ENCODE measurements at regions not wholly inside any gene's neighbourhood (a gene's known extent, or its start where the extent isn't known, plus 50 kb on each side); places are given as distances from the start of the nearest gene placed in this dataset.

DNA sequence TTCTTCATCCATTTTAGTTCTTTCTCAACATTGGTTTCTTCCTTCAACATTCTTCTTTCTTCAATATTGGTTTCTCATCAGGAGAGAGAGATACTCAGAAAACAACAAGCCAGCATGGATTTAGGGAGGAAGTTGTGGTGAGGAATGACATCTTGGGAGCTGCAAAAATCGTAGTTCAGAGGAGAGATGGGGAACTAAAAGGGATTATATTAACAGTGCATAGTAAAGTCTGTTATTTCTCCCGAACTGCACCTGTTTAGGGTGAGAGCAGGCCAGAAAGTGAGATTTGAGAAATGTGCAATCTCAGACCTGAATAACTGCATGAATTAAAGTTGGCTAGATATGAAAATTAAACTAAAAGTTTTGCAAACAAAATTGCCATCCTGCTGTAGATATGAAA is 94.5 kb downstream of the CASP12 start:
- H3K4me3 Mint-ChIP-seq: no peak overlapping the region
- H3K4me3 ChIP-seq (replicated peaks in 1 of 3; ENCODE audit: low read depth in 2 of 3, low read length in 3 of 3): no peak overlapping the region
- no peaks in the 10 kb centered on the region for H3K36me3 Mint-ChIP-seq
- 0% methylated on average over 1 of the region's 2 CpGs for WGBS (ENCODE audit: insufficient coverage)
- H3K79me2 ChIP-seq (ENCODE audit: insufficient read depth, low read length): no peaks in the 10 kb centered on the region
- no peak overlapping the region for H3K9ac ChIP-seq (ENCODE audit: insufficient read depth, low read length, poor library complexity, severe bottlenecking)
- H3K4me1 ChIP-seq (ENCODE audit: control insufficient read depth in 1 of 2, insufficient read depth in 2 of 2, low read length in 2 of 2): peaks cover 9% of the 10 kb centered on the region in 2 donors
- peaks cover 0 to 2% (median 0%) of the 10 kb centered on the region in 7 donors for H3K9me3 Mint-ChIP-seq
- no peak overlapping the region for H2AFZ ChIP-seq (ENCODE audit: insufficient read depth, low read depth, low read length, poor library complexity, severe bottlenecking)
- no peak overlapping the region for H3K27ac Mint-ChIP-seq
- no peak overlapping the region for H3K4me2 ChIP-seq (replicated peaks; ENCODE audit: extremely low read depth, low read length, poor library complexity, severe bottlenecking)
- TF ChIP-seq, protein P1, sequence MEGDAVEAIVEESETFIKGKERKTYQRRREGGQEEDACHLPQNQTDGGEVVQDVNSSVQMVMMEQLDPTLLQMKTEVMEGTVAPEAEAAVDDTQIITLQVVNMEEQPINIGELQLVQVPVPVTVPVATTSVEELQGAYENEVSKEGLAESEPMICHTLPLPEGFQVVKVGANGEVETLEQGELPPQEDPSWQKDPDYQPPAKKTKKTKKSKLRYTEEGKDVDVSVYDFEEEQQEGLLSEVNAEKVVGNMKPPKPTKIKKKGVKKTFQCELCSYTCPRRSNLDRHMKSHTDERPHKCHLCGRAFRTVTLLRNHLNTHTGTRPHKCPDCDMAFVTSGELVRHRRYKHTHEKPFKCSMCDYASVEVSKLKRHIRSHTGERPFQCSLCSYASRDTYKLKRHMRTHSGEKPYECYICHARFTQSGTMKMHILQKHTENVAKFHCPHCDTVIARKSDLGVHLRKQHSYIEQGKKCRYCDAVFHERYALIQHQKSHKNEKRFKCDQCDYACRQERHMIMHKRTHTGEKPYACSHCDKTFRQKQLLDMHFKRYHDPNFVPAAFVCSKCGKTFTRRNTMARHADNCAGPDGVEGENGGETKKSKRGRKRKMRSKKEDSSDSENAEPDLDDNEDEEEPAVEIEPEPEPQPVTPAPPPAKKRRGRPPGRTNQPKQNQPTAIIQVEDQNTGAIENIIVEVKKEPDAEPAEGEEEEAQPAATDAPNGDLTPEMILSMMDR (IDR thresholded peaks at IDR 0.05): no peak
- H3K27me3 ChIP-seq (ENCODE audit: control insufficient read depth in 2 of 2, insufficient read depth in 2 of 2, low read length in 2 of 2): no peaks in the 10 kb centered on the region
- no peaks in the 10 kb centered on the region for H3K9me3 ChIP-seq (replicated peaks in 1 of 2; ENCODE audit: control insufficient read depth in 1 of 2, insufficient read depth in 1 of 2, low read length in 2 of 2)
- H3K4me1 Mint-ChIP-seq: peaks cover 14% of the 10 kb centered on the region
- DNase-seq: no peak
- intact Hi-C loops (cut with micrococcal nuclease): no loop called here
- H3K27ac ChIP-seq (ENCODE audit: low read depth in 1 of 2, low read length in 2 of 2): no peak overlapping the region
- no peaks in the 10 kb centered on the region for H4K20me1 ChIP-seq (ENCODE audit: insufficient read depth, low read length)
- no peaks in the 10 kb centered on the region for H3K36me3 ChIP-seq (replicated peaks in 1 of 2; ENCODE audit: control insufficient read depth in 1 of 2, insufficient read depth in 2 of 2, low read length in 2 of 2)
- H3K27me3 Mint-ChIP-seq (ENCODE audit: low read depth in 3 of 3): peaks cover 0 to 2% (median 0%) of the 10 kb centered on the region in 3 donors

GRCh38 chr11:104799251-104799650 is 99.0 kb downstream of the CASP12 start:
- intact Hi-C loops (cut with micrococcal nuclease): no loop called here
- peak overlapping the region; percentile 10 to 60 for H3K4me3 Mint-ChIP-seq
- 88% methylated on average over 1 of the region's 1 CpG for WGBS (ENCODE audit: insufficient coverage)
- no peaks in the 10 kb centered on the region for H3K36me3 ChIP-seq (replicated peaks in 1 of 2; ENCODE audit: control insufficient read depth in 1 of 2, insufficient read depth in 2 of 2, low read length in 2 of 2)
- peaks cover 0 to 2% of the 10 kb centered on the region in 2 donors for H3K36me3 Mint-ChIP-seq
- no peaks in the 10 kb centered on the region for H4K20me1 ChIP-seq (ENCODE audit: insufficient read depth, low read length)
- peak overlapping the region in 1 of 3 experiments; percentile 66 for H3K4me3 ChIP-seq (replicated peaks in 1 of 3; ENCODE audit: low read depth in 2 of 3, low read length in 3 of 3)
- peaks cover 0 to 8% (median 3%) of the 10 kb centered on the region in 7 donors for H3K9me3 Mint-ChIP-seq
- peaks cover 0 to 4% of the 10 kb centered on the region in 2 donors for H3K9me3 ChIP-seq (replicated peaks in 1 of 2; ENCODE audit: control insufficient read depth in 1 of 2, insufficient read depth in 1 of 2, low read length in 2 of 2)
- no peaks in the 10 kb centered on the region for H3K27me3 ChIP-seq (ENCODE audit: control insufficient read depth in 2 of 2, insufficient read depth in 2 of 2, low read length in 2 of 2)
- H3K79me2 ChIP-seq (ENCODE audit: insufficient read depth, low read length): no peaks in the 10 kb centered on the region
- H3K27ac ChIP-seq (ENCODE audit: low read depth in 1 of 2, low read length in 2 of 2): peak overlapping the region in 1 of 2 donors; percentile 82
- H3K4me2 ChIP-seq (replicated peaks; ENCODE audit: extremely low read depth, low read length, poor library complexity, severe bottlenecking): peak overlapping the region; percentile 62
- TF ChIP-seq, protein P1 (IDR thresholded peaks at IDR 0.05): no peak
- peak overlapping the region in 5 of 7 donors; percentile 24 to 84 (median 72) for H3K27ac Mint-ChIP-seq
- H3K27me3 Mint-ChIP-seq (ENCODE audit: low read depth in 3 of 3): peaks cover 0 to 2% (median 0%) of the 10 kb centered on the region in 3 donors
- H3K9ac ChIP-seq (ENCODE audit: insufficient read depth, low read length, poor library complexity, severe bottlenecking): no peak overlapping the region
- no peak for DNase-seq
- H2AFZ ChIP-seq (ENCODE audit: insufficient read depth, low read depth, low read length, poor library complexity, severe bottlenecking): peak overlapping the region; percentile 25
- H3K4me1 Mint-ChIP-seq: peaks cover 23% of the 10 kb centered on the region
- peaks cover 16 to 19% of the 10 kb centered on the region in 2 donors for H3K4me1 ChIP-seq (ENCODE audit: control insufficient read depth in 1 of 2, insufficient read depth in 2 of 2, low read length in 2 of 2)

Data from CD14-positive monocyte (primary cell).